OCI-LY1 (cell line): ENCODE measurements at regions not wholly inside any gene's neighbourhood (a gene's known extent, or its start where the extent isn't known, plus 50 kb on each side); places are given as distances from the start of the nearest gene placed in this dataset.

Experiments
- EZH2 ChIP-seq: fragments of 200-600 bp; sonication (generic), shearing (Covaris generic); IDR thresholded peaks from 2 replicates; pipeline ENCODE4 v1.8.0; 2017; ENCODE audit warnings: borderline replicate concordance, mixed run types, mild to moderate bottlenecking, antibody characterized with exemption, low read length, moderate library complexity, mixed read lengths
- TF ChIP-seq, protein P1 (sequence below): fragments of 200-600 bp; sonication (generic), shearing (Covaris generic); IDR thresholded peaks from 2 replicates; pipeline ENCODE4 v1.5.1; 2017; ENCODE audit warnings: mild to moderate bottlenecking, antibody characterized with exemption, low read length, moderate library complexity, mixed read lengths

- TF ChIP-seq, protein P1, sequence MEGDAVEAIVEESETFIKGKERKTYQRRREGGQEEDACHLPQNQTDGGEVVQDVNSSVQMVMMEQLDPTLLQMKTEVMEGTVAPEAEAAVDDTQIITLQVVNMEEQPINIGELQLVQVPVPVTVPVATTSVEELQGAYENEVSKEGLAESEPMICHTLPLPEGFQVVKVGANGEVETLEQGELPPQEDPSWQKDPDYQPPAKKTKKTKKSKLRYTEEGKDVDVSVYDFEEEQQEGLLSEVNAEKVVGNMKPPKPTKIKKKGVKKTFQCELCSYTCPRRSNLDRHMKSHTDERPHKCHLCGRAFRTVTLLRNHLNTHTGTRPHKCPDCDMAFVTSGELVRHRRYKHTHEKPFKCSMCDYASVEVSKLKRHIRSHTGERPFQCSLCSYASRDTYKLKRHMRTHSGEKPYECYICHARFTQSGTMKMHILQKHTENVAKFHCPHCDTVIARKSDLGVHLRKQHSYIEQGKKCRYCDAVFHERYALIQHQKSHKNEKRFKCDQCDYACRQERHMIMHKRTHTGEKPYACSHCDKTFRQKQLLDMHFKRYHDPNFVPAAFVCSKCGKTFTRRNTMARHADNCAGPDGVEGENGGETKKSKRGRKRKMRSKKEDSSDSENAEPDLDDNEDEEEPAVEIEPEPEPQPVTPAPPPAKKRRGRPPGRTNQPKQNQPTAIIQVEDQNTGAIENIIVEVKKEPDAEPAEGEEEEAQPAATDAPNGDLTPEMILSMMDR, result no peak
- no peak for TF ChIP-seq EZH2
These were observed 127.4 kb upstream of the SLC8A1 start for GRCh38 chr2:40579247-40579646.
